GM18508 (cell line): ENCODE measurements at regions not wholly inside any gene's neighbourhood (a gene's known extent, or its start where the extent isn't known, plus 50 kb on each side); places are given as distances from the start of the nearest gene placed in this dataset.

Experiments used
- ATAC-seq: cut with Tn5 transposase; IDR thresholded peaks from one replicate; pipeline ENCODE4 v1.9.1; 2021; ENCODE audit warnings: moderate number of reproducible peaks; ENCODE audit not compliant: insufficient read depth, unreplicated experiment

GRCh38 chr2:163302141-163302540 lies 433.7 kb downstream of the FIGN start:
- no peak for ATAC-seq

GRCh38 chr2:163291790-163292189 lies 444.0 kb downstream of the FIGN start:
- no peak for ATAC-seq

GRCh38 chr2:163281717-163282116 lies 443.1 kb upstream of the KCNH7 start:
- no peak for ATAC-seq

GRCh38 chr2:163269374-163270021 lies 430.9 kb upstream of the KCNH7 start:
- ATAC-seq, result no peak

- ATAC-seq, result no peak
These were observed 428.2 kb upstream of the KCNH7 start for GRCh38 chr2:163266772-163267171.

- no peak for ATAC-seq
These were observed 427.0 kb upstream of the KCNH7 start for GRCh38 chr2:163265562-163265961.

- ATAC-seq, result no peak
These were observed 425.8 kb upstream of the KCNH7 start for GRCh38 chr2:163264341-163264740.

- no peak for ATAC-seq
These were observed 420.9 kb upstream of the KCNH7 start for GRCh38 chr2:163259489-163259888.

- ATAC-seq, result no peak
These were observed 416.5 kb upstream of the KCNH7 start for GRCh38 chr2:163255086-163255485.

- ATAC-seq, result no peak
These were observed 415.2 kb upstream of the KCNH7 start for GRCh38 chr2:163253621-163254285.

- no peak for ATAC-seq
These were observed 413.6 kb upstream of the KCNH7 start for GRCh38 chr2:163252199-163252598.

- ATAC-seq, result no peak
These were observed 410.0 kb upstream of the KCNH7 start for GRCh38 chr2:163248376-163249253.

- ATAC-seq, result no peak
These were observed 409.3 kb upstream of the KCNH7 start for GRCh38 chr2:163247847-163248220.

GRCh38 chr2:163247156-163247846 lies 408.7 kb upstream of the KCNH7 start:
- no peak for ATAC-seq

- ATAC-seq, result no peak
These were observed 407.6 kb upstream of the KCNH7 start for GRCh38 chr2:163246135-163246534.

GRCh38 chr2:163236553-163236952 lies 398.0 kb upstream of the KCNH7 start:
- no peak for ATAC-seq

GRCh38 chr2:163231666-163232065 lies 393.1 kb upstream of the KCNH7 start:
- ATAC-seq, result no peak

- ATAC-seq, result no peak
These were observed 375.1 kb upstream of the KCNH7 start for GRCh38 chr2:163213661-163214081.

- no peak for ATAC-seq
These were observed 371.9 kb upstream of the KCNH7 start for GRCh38 chr2:163210430-163210918.

- no peak for ATAC-seq
These were observed 369.3 kb upstream of the KCNH7 start for GRCh38 chr2:163207693-163208370.
